Astrocyte (in vitro differentiated cells and primary cell): ENCODE measurements at regions not wholly inside any gene's neighbourhood (a gene's known extent, or its start where the extent isn't known, plus 50 kb on each side); places are given as distances from the start of the nearest gene placed in this dataset.

Experiments used
- CTCF ChIP-seq: IDR thresholded peaks from 2 replicates; pipeline ENCODE4 v1.5.1; 2011; ENCODE audit warnings: low read depth, mild to moderate bottlenecking, inconsistent platforms, low read length, moderate library complexity; ENCODE audit not compliant: insufficient read depth
- EZH2 ChIP-seq: IDR thresholded peaks from 2 replicates; pipeline ENCODE4 v1.6.1; 2012; ENCODE audit warnings: mild to moderate bottlenecking, low read length, inconsistent platforms; ENCODE audit not compliant: insufficient read depth

DNA sequence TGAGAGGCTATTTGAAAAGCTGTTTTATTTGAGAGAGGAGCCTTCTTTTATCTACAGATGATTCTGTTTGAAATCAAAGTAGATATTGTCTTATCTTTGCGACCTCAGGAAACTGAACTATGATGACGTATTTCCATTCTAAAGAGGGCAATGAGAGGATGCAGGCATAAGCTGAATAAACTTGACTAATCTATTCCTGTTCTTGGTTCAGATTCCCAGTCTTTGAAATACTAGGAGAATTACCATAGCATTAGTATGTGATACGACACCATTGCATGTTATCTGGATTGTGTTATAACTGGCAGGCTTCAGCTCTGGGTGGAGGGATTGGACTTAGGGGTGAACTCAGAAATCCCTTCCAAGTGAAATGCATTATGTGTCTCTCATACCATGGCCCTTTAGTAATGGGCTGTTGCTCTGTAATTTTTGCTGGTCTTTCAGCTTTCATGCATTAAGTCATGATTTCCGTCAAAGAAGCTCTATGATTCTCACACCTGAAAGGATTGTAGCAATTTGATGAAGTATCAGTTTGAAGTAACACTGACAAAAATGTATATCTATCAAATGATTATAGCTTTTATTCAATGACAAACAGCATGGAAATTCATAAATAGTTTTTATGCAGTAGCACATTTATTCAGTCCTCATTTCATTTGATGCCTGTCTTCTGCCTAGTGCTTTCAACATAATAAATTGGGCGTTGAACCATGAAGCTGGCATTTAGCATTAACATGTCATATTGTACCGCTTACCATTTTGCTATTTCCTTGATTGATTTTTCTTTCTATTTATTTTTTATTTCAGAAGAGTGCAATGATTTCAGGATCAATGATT is 138.4 kb upstream of the SPACA1 start:
- TF ChIP-seq CTCF (no peak), EZH2 (no peak)
